Cardiac muscle cell (in vitro differentiated cells and primary cell): ENCODE measurements at regions not wholly inside any gene's neighbourhood (a gene's known extent, or its start where the extent isn't known, plus 50 kb on each side); places are given as distances from the start of the nearest gene placed in this dataset.

ENCODE experiments used
- DNase-seq, 2 donors: peaks; one replicate each; pipeline versions ENCODE4 v3.0.0 to v3.0.0-alpha.2; 2010 to 2017; ENCODE audit warnings: low read depth in 1 of 2, low spot score in 1 of 2
- H3K27ac ChIP-seq: fragments of 200-600 bp; sonication (generic); 2 replicates; pipeline ENCODE4 v1.5.1; 2016
- H3K27me3 ChIP-seq: fragments of 200-600 bp; sonication (generic); 2 replicates; pipeline ENCODE4 v1.6.0; 2016; ENCODE audit warnings: control low read depth
- H3K36me3 ChIP-seq: fragments of 200-600 bp; sonication (generic); 2 replicates; pipeline ENCODE4 v1.5.1; 2016; ENCODE audit warnings: control low read depth
- H3K4me1 ChIP-seq: fragments of 200-600 bp; sonication (generic); 2 replicates; pipeline ENCODE4 v1.8.1; 2017; ENCODE audit warnings: low read depth, mild to moderate bottlenecking, mixed run types
- H3K4me3 ChIP-seq: fragments of 200-600 bp; sonication (generic); 2 replicates; pipeline ENCODE4 v1.5.1; 2016; ENCODE audit warnings: mild to moderate bottlenecking
- H3K9me3 ChIP-seq: fragments of 200-600 bp; sonication (generic); 2 replicates; pipeline ENCODE4 v1.5.1; 2017; ENCODE audit warnings: low read depth, mild to moderate bottlenecking, control low read depth
- TF ChIP-seq, protein P1 (sequence below): IDR thresholded peaks from 2 replicates; pipeline ENCODE4 v1.5.1; 2012; ENCODE audit warnings: low read depth, mild to moderate bottlenecking, low read length

DNA sequence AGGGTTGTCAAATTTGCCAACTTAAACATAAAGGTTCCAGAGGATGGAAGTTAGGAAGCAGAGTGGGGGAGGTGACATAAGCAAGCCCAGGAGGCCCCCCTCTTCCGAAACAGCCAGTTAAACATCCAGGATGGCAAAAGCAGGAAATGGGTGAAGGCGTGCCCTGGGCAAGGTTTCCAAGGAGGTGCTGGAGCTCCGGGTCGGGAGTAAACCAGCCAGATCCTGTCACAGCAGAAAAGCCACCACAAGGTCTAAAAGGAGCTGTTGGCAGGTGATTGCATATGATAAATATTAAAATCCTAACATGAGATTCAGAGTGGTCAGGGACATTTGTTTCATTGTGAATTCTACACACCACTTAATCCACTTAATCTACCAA lies 572.2 kb upstream of the SALL3 start:
- no peaks in the 10 kb centered on the region for H3K27me3 ChIP-seq
- H3K36me3 ChIP-seq, result no peaks in the 10 kb centered on the region
- no peaks in the 10 kb centered on the region for H3K4me1 ChIP-seq
- H3K4me3 ChIP-seq, result no peak overlapping the region
- no peaks in the 10 kb centered on the region for H3K9me3 ChIP-seq
- TF ChIP-seq, protein P1, sequence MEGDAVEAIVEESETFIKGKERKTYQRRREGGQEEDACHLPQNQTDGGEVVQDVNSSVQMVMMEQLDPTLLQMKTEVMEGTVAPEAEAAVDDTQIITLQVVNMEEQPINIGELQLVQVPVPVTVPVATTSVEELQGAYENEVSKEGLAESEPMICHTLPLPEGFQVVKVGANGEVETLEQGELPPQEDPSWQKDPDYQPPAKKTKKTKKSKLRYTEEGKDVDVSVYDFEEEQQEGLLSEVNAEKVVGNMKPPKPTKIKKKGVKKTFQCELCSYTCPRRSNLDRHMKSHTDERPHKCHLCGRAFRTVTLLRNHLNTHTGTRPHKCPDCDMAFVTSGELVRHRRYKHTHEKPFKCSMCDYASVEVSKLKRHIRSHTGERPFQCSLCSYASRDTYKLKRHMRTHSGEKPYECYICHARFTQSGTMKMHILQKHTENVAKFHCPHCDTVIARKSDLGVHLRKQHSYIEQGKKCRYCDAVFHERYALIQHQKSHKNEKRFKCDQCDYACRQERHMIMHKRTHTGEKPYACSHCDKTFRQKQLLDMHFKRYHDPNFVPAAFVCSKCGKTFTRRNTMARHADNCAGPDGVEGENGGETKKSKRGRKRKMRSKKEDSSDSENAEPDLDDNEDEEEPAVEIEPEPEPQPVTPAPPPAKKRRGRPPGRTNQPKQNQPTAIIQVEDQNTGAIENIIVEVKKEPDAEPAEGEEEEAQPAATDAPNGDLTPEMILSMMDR, result no peak
- DNase-seq, result no peak
- H3K27ac ChIP-seq, result no peak overlapping the region

- Histone ChIP-seq H3K36me3 (no peaks in the 10 kb centered on the region), H3K4me1 (no peaks in the 10 kb centered on the region), H3K9me3 (no peaks in the 10 kb centered on the region), H3K4me3 (no peak overlapping the region), H3K27me3 (no peaks in the 10 kb centered on the region), H3K27ac (no peak overlapping the region)
- TF ChIP-seq, protein P1, result no peak
- DNase-seq, result no peak
These were observed 571.0 kb upstream of the SALL3 start for GRCh38 chr18:78408623-78409022.

GRCh38 chr18:78410094-78410786 lies 569.4 kb upstream of the SALL3 start:
- TF ChIP-seq, protein P1, result no peak
- no peak for DNase-seq
- Histone ChIP-seq H3K4me3 (no peak overlapping the region), H3K27ac (no peak overlapping the region), H3K9me3 (no peaks in the 10 kb centered on the region), H3K27me3 (no peaks in the 10 kb centered on the region), H3K4me1 (no peaks in the 10 kb centered on the region), H3K36me3 (no peaks in the 10 kb centered on the region)

DNA sequence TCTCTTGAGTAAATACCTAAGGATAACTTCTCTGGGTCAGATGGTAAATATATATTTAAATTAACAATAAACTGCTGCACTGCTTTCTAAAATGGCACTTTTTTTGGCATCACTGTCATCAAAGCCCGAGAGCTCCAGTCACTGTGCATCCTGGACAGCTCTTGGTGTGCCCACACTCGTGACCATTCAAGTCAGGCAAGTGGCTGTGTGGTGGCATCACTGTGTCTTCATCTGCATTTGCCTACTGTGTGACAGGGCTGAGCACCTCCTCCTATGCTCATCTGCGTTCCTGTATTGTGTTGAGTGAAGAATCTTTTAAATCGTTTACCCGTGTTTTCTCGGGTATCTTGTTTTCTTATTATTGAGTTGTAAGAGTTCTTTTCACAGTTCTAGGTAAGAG lies 568.1 kb upstream of the SALL3 start:
- Histone ChIP-seq H3K4me3 (no peak overlapping the region), H3K36me3 (no peaks in the 10 kb centered on the region), H3K4me1 (no peaks in the 10 kb centered on the region), H3K27me3 (no peaks in the 10 kb centered on the region), H3K27ac (no peak overlapping the region), H3K9me3 (no peaks in the 10 kb centered on the region)
- TF ChIP-seq, protein P1, result no peak
- DNase-seq, result no peak

DNA sequence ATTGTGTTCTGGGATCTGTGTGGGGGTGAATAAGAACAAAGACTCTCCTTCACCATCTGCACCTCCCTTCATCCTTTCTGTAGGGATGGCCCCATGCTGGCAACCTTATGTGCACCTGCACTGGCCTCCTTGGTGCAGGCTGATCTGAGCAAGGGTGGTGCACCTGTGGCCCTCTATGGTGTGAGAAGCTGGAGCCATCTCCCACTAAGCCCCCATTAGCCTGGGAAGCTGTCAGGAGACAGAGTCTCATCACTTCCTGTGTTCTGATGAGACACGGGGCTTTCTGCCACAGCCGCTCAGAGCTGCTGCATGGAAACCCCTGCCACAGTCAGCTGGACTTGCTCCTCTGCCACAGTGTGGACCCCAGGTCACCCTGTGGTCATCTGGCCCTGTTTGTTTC lies 565.3 kb upstream of the SALL3 start:
- Histone ChIP-seq H3K9me3 (no peaks in the 10 kb centered on the region), H3K27me3 (no peaks in the 10 kb centered on the region), H3K36me3 (no peaks in the 10 kb centered on the region), H3K27ac (no peak overlapping the region), H3K4me1 (no peaks in the 10 kb centered on the region), H3K4me3 (no peak overlapping the region)
- DNase-seq, result no peak
- TF ChIP-seq, protein P1, result no peak
